Fibroblast of peridontal ligament (primary cell): ENCODE measurements at regions not wholly inside any gene's neighbourhood (a gene's known extent, or its start where the extent isn't known, plus 50 kb on each side); places are given as distances from the start of the nearest gene placed in this dataset.
"Not testable (repeated sequence)": the region's sequence is repeated elsewhere in the genome, so short reads cannot be mapped to it uniquely, and the experiment has no call there.

ENCODE experiments used
- DNase-seq: peaks from one replicate; pipeline ENCODE4 v3.0.0-alpha.2; 2010; ENCODE audit errors: extremely low read depth

- no peak for DNase-seq
Measured at GRCh38 chr2:189309331-189309730, 129.8 kb upstream of the COL5A2 start.

GRCh38 chr2:189312211-189312610 lies 129.1 kb upstream of the WDR75 start:
- DNase-seq: no peak

GRCh38 chr2:189312643-189313042 lies 128.6 kb upstream of the WDR75 start:
- no peak for DNase-seq

GRCh38 chr2:189318761-189319160 lies 122.5 kb upstream of the WDR75 start:
- peak; percentile 76 for DNase-seq

- not testable (repeated sequence) for DNase-seq
Measured at GRCh38 chr2:189319424-189319823, 121.8 kb upstream of the WDR75 start.

- peak; percentile 98 for DNase-seq
Measured at GRCh38 chr2:189327879-189328847, 113.1 kb upstream of the WDR75 start.

- peak; percentile 65 for DNase-seq
Measured at GRCh38 chr2:189328848-189329245, 112.4 kb upstream of the WDR75 start.

- peak; percentile 55 for DNase-seq
Measured at GRCh38 chr2:189336276-189336975, 104.8 kb upstream of the WDR75 start.

GRCh38 chr2:189337656-189338055 lies 103.6 kb upstream of the WDR75 start:
- DNase-seq: peak; percentile 98

GRCh38 chr2:189338115-189338514 lies 103.2 kb upstream of the WDR75 start:
- DNase-seq: no peak

- DNase-seq: no peak
Measured at GRCh38 chr2:189341077-189341476, 100.2 kb upstream of the WDR75 start.

- DNase-seq: no peak
Measured at GRCh38 chr2:189344043-189344442, 97.2 kb upstream of the WDR75 start.

GRCh38 chr2:189347540-189347939 lies 93.7 kb upstream of the WDR75 start:
- DNase-seq: peak; percentile 98

- peak; percentile 18 for DNase-seq
Measured at GRCh38 chr2:189348369-189348768, 92.9 kb upstream of the WDR75 start.

- DNase-seq: peak; percentile 99
Measured at GRCh38 chr2:189350540-189351209, 90.6 kb upstream of the WDR75 start.

- not testable (repeated sequence) for DNase-seq
Measured at GRCh38 chr2:189351933-189352332, 89.3 kb upstream of the WDR75 start.

- DNase-seq: peak; percentile 31
Measured at GRCh38 chr2:189357375-189357774, 83.9 kb upstream of the WDR75 start.

- no peak for DNase-seq
Measured at GRCh38 chr2:189360861-189361260, 80.4 kb upstream of the WDR75 start.

- DNase-seq: no peak
Measured at GRCh38 chr2:189362283-189362682, 79.0 kb upstream of the WDR75 start.

- DNase-seq: peak; percentile 78
Measured at GRCh38 chr2:189363559-189363958, 77.7 kb upstream of the WDR75 start.

- DNase-seq: no peak
Measured at GRCh38 chr2:189364607-189365006, 76.7 kb upstream of the WDR75 start.

GRCh38 chr2:189366349-189366748 lies 74.9 kb upstream of the WDR75 start:
- DNase-seq: no peak
